ENCODE measurements at regions not wholly inside any gene's neighbourhood (a gene's known extent, or its start where the extent isn't known, plus 50 kb on each side); places are given as distances from the start of the nearest gene placed in this dataset.

DNA sequence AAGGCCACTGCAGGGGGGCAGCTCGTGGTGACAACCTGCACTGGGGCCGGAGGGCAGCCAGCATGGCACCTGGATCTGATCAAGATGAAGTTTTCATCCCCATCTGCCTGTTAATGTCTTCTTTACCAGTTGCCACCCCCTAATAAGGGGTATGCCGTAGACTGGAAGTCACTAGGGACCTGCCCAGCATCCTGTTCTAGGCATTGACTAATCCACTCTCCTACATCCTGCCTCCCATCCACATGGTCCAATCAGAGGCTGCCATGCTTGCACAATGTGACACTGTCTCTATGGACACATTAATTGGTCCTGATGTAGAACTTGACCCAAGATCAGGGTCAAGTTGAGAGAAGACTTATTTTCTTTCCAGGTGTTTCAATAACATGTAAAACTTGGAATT, 95.1 kb upstream of the LCLAT1 start:
- FAIRE-seq (no peak), DNase-seq (ENCODE audit: insufficient read length, low spot score) (no peak)
- TF ChIP-seq, protein P1, sequence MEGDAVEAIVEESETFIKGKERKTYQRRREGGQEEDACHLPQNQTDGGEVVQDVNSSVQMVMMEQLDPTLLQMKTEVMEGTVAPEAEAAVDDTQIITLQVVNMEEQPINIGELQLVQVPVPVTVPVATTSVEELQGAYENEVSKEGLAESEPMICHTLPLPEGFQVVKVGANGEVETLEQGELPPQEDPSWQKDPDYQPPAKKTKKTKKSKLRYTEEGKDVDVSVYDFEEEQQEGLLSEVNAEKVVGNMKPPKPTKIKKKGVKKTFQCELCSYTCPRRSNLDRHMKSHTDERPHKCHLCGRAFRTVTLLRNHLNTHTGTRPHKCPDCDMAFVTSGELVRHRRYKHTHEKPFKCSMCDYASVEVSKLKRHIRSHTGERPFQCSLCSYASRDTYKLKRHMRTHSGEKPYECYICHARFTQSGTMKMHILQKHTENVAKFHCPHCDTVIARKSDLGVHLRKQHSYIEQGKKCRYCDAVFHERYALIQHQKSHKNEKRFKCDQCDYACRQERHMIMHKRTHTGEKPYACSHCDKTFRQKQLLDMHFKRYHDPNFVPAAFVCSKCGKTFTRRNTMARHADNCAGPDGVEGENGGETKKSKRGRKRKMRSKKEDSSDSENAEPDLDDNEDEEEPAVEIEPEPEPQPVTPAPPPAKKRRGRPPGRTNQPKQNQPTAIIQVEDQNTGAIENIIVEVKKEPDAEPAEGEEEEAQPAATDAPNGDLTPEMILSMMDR (IDR thresholded peaks at IDR 0.05; ENCODE audit: insufficient read depth, missing control alignments), result no peak

DNA sequence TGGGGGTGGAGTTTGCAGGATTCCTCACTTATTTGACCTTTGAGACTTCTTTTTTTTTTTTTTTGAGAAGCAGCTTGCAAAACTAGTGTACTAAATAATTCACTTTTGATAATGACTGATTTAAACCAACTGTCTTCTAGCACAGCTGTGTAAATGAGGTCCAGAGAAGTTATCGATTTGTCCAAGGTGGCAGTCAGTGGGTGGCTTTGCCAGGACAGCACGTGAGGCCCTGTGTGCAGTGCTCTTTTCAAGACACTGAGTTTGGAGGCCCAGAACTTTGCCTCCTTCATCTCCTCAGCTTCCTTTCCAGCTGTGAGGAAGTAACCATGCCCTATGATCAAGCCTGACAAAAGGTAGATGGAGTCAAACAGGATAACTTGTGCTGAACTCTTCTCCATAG, 92.9 kb upstream of the LCLAT1 start:
- TF ChIP-seq, protein P1 (IDR thresholded peaks at IDR 0.05; ENCODE audit: insufficient read depth, missing control alignments), result no peak
- FAIRE-seq (no peak), DNase-seq (ENCODE audit: insufficient read length, low spot score) (no peak)

DNA sequence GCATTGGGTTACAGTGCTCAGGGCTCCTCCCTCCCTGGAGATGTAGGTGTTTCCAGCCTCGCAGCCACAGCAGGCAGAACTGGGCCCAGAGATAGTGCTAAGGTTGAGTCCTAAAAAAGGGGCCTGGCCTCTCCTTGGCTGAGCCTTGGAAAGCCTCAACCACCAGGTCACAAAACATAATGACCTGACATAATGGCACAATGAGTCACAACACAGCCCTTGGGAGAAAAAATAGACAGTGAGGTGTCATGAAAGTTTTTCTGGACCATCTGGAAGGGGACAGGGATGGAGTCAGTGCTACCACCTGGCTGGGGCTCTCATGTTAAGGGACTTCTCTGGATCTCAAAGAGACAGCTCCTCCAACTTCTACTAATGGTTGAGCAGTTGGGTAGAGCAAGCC, 92.4 kb upstream of the LCLAT1 start:
- TF ChIP-seq, protein P1 (IDR thresholded peaks at IDR 0.05; ENCODE audit: insufficient read depth, missing control alignments), result no peak
- DNase-seq (ENCODE audit: insufficient read length, low spot score) (no peak), FAIRE-seq (no peak)

DNA sequence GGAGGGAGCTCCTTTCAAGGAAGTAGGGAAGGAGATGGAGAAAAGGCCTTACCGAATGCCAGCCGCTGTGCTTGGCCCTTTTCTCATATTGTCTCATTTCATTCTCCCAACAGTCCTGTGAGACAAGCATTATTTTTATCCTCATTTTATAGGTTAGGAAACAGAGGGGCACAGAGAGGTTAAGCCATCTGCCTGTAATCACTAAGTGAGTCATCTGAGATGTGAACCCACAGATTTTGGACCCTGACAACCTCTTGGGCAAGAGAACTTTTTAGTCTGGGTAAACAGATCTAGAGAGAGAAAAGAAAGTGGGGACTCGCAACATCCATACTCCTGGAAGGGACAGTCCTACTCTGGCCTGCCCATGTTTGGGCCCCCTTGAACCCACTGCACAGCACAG, 91.7 kb upstream of the LCLAT1 start:
- TF ChIP-seq, protein P1 (IDR thresholded peaks at IDR 0.05; ENCODE audit: insufficient read depth, missing control alignments), result no peak
- DNase-seq (ENCODE audit: insufficient read length, low spot score) (no peak), FAIRE-seq (no peak)

DNA sequence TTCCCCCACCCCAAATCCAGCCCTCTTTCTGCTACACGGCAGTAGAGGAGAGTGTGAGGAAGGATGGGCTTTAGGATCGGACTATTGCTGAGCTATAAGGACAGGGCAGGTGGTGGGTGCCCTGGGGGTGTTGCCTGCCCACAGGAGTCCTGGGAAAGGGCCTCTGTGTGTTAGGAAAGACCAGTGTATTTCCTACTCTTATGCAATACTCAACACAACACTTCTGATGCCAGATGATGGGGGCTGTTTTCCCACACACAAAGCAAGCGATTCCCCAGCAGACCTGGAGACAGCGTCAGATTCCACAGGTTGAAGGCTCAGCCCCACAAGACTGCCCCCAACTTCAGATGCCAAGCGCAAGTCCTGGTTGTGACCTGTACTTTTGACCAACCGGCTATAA, 91.0 kb upstream of the LCLAT1 start:
- DNase-seq (ENCODE audit: insufficient read length, low spot score), result no peak
- TF ChIP-seq, protein P1 (IDR thresholded peaks at IDR 0.05; ENCODE audit: insufficient read depth, missing control alignments), result no peak
- FAIRE-seq, result no peak

DNA sequence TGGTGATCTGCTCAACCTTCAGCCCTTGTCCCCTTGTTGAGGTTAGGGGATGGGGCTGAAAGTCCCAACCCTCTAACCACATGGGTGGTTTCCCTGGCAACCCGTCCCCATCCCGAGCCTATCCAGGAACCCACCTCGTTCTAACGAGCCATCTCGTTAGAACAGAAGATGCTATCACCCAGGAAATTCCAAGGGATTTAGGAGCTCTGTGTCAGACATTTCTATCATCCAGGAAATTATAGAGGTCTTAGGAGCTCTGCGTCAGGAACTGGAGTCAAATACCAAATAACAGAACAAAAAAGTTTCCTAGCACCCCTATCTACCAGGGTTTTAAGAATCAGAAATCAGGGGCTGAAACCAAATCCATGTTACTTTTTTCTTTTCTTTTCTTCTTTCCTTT, 90.3 kb upstream of the LCLAT1 start:
- no peak for FAIRE-seq
- DNase-seq (ENCODE audit: insufficient read length, low spot score), result no peak
- TF ChIP-seq, protein P1 (IDR thresholded peaks at IDR 0.05; ENCODE audit: insufficient read depth, missing control alignments), result no peak

DNA sequence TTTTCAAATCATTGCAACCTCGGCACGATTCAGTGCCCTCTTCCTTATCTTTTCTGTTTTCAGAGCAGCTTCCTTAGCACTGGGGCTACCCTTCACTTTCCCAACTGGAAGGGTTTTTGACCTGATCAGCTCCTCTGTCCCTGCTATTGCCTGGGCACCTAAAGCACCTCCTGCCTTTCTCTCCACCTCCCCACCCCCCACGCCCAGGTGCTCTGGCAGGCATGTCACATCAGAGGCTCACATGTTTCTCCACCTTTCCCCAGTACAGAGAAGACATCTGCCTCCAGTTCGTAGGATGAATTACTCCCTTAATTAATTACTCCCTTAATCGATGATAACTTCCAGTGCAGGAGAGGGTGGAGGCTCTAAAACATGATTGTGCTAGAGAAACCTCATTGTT, 88.7 kb upstream of the LCLAT1 start:
- TF ChIP-seq, protein P1 (IDR thresholded peaks at IDR 0.05; ENCODE audit: insufficient read depth, missing control alignments), result no peak
- DNase-seq (ENCODE audit: insufficient read length, low spot score) (no peak), FAIRE-seq (no peak)
